ENCODE measurements at regions not wholly inside any gene's neighbourhood (a gene's known extent, or its start where the extent isn't known, plus 50 kb on each side); places are given as distances from the start of the nearest gene placed in this dataset.

DNA sequence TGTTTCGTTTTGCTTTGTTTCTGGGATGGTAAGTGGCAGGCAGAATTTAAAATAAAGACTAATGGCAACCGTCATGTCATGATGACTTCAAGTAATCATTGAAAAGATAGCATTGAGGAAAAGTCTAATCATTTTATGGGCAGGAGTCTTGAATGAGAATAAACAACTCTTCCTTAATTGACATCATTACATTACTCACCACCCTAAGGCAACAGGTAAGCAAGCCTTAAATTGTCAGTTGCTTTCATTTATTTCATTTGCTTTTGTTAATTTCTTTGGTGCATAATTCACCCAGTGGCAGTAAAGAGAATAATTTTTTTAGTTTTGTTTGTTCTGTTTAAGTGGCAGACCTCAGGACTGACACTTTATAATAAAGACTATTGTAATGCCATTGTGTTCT is 669.0 kb downstream of the RWDD3 start:
- TF ChIP-seq EP300 (IDR thresholded peaks at IDR 0.05; ENCODE audit: borderline replicate concordance in 1 of 2, low read depth in 2 of 2, low read length in 2 of 2) (no peak), CTCF (IDR thresholded peaks at IDR 0.05; ENCODE audit: control extremely low read depth in 1 of 3, insufficient read depth in 1 of 3, low read depth in 1 of 3, low read length in 3 of 3) (no peak), SIN3A (conservative IDR thresholded peaks at IDR 0.05 in 1 of 2, IDR thresholded peaks at IDR 0.05 in 1 of 2; ENCODE audit: low read depth in 1 of 2, low read length in 2 of 2) (no peak), POLR2AphosphoS5 (IDR thresholded peaks at IDR 0.05; ENCODE audit: low read depth, low read length) (no peak), POLR2A (IDR thresholded peaks at IDR 0.05; ENCODE audit: control extremely low read depth in 1 of 2, low read depth in 2 of 2, low read length in 2 of 2) (no peak)
- TF ChIP-seq, protein P1, sequence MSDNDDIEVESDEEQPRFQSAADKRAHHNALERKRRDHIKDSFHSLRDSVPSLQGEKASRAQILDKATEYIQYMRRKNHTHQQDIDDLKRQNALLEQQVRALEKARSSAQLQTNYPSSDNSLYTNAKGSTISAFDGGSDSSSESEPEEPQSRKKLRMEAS (IDR thresholded peaks at IDR 0.05) = no peak

All from H1 (cell line).